ENCODE measurements at regions not wholly inside any gene's neighbourhood (a gene's known extent, or its start where the extent isn't known, plus 50 kb on each side); places are given as distances from the start of the nearest gene placed in this dataset.

DNA sequence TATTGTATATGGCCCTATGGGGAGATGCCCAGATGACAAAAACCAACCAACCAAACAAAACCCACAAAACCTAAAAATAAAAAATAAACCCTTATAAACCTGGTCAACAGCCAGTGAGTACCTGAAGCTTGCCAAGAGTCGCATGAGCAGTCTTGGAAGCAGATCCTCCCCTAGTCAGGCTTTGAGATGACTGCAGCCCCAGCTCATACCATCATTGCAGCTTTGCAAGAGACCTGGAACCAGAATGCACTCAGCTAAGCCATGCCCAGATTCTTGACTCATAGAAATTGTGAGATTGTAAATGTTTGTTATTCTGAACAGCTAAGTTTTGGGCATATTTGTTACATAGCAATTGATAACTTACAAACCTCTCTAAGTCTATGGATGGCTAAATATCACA, 326.8 kb downstream of the HLX start:
- no peak overlapping the region for H3K27ac ChIP-seq (ENCODE audit: control insufficient read depth, insufficient read depth)
- ATAC-seq (no peak), FAIRE-seq (no peak), DNase-seq (ENCODE audit: low read depth, low spot score) (no peak)
- in situ Hi-C loops (cut with MboI), result loop anchor here (5.0 kb wide), 1 partner anchor 334 kb away; no protein-coding TSS in a partner anchor
- WGBS (ENCODE audit: insufficient coverage, insufficient replicate concordance, low lambda C conversion rate, missing lambda C conversion rate), result 73% methylated on average over 1 of the region's 1 CpG
- no peaks in the 10 kb centered on the region for H3K36me3 ChIP-seq (ENCODE audit: control insufficient read depth in 2 of 2, insufficient read depth in 2 of 2, low read length in 1 of 2)
- no peaks in the 10 kb centered on the region for H3K79me2 ChIP-seq (ENCODE audit: control insufficient read depth, insufficient read depth, low read length)
- H2AFZ ChIP-seq (ENCODE audit: control insufficient read depth, low read depth, low read length), result no peak overlapping the region
- no peak overlapping the region for H3K9ac ChIP-seq (ENCODE audit: control insufficient read depth, insufficient read depth, low read length)
- no peaks in the 10 kb centered on the region for H4K20me1 ChIP-seq (ENCODE audit: control insufficient read depth, insufficient read depth)
- RAD21 ChIA-PET (ENCODE audit: unreplicated experiment), result interaction anchor here (2.0 kb wide), 1 partner anchor 298 kb away, joined by 6 read pairs; no protein-coding TSS in a partner anchor
- CTCF ChIA-PET, result interaction anchor here (0.9 to 9.0 kb wide), 5 partner anchors 18 to 395 kb away, joined by 3 to 150 read pairs (median 4); partner anchors contain the start of gene HLX
- no TSS peak for BruUV-seq (replicated peaks)
- no peak overlapping the region for H3K4me2 ChIP-seq (ENCODE audit: control insufficient read depth, insufficient read depth)
- intact Hi-C loops (cut with micrococcal nuclease; ENCODE audit: unreplicated experiment), result no loop called here
- no peaks in the 10 kb centered on the region for H3K9me3 ChIP-seq (replicated peaks; ENCODE audit: control insufficient read depth, insufficient read depth, low read length)
- SMC1A ChIA-PET (ENCODE audit: uncharacterized antibody, unreplicated experiment), result interaction anchor here (0.7 to 7.6 kb wide), 5 partner anchors 23 to 330 kb away, joined by 3 to 94 read pairs (median 4); partner anchors contain the start of gene HLX
- H3K27me3 ChIP-seq (replicated peaks in 1 of 2; ENCODE audit: control insufficient read depth in 2 of 2, insufficient read depth in 2 of 2, low read length in 1 of 2), result no peaks in the 10 kb centered on the region
- POLR2A ChIA-PET, result no interaction called here
- no peak overlapping the region for H3K4me3 ChIP-seq
- no peaks in the 10 kb centered on the region for H3K4me1 ChIP-seq (ENCODE audit: control insufficient read depth, insufficient read depth, low read length)
- TF ChIP-seq HDGF (IDR thresholded peaks at IDR 0.05), result no peak
- no peak for TF ChIP-seq ZBED1 (IDR thresholded peaks at IDR 0.05; ENCODE audit: borderline replicate concordance)
- no peak for TF ChIP-seq POLR2AphosphoS5 (IDR thresholded peaks at IDR 0.05; ENCODE audit: low read length)
- TF ChIP-seq MEF2B (IDR thresholded peaks at IDR 0.05; ENCODE audit: partially characterized antibody, poor library complexity, severe bottlenecking), result no peak
- TF ChIP-seq, protein P1, sequence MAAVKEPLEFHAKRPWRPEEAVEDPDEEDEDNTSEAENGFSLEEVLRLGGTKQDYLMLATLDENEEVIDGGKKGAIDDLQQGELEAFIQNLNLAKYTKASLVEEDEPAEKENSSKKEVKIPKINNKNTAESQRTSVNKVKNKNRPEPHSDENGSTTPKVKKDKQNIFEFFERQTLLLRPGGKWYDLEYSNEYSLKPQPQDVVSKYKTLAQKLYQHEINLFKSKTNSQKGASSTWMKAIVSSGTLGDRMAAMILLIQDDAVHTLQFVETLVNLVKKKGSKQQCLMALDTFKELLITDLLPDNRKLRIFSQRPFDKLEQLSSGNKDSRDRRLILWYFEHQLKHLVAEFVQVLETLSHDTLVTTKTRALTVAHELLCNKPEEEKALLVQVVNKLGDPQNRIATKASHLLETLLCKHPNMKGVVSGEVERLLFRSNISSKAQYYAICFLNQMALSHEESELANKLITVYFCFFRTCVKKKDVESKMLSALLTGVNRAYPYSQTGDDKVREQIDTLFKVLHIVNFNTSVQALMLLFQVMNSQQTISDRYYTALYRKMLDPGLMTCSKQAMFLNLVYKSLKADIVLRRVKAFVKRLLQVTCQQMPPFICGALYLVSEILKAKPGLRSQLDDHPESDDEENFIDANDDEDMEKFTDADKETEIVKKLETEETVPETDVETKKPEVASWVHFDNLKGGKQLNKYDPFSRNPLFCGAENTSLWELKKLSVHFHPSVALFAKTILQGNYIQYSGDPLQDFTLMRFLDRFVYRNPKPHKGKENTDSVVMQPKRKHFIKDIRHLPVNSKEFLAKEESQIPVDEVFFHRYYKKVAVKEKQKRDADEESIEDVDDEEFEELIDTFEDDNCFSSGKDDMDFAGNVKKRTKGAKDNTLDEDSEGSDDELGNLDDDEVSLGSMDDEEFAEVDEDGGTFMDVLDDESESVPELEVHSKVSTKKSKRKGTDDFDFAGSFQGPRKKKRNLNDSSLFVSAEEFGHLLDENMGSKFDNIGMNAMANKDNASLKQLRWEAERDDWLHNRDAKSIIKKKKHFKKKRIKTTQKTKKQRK (IDR thresholded peaks at IDR 0.05; ENCODE audit: low read depth, low read length), result no peak
- TF ChIP-seq RFX5 (IDR thresholded peaks at IDR 0.05; ENCODE audit: low read depth, low read length), result no peak
- TF ChIP-seq, protein P2, sequence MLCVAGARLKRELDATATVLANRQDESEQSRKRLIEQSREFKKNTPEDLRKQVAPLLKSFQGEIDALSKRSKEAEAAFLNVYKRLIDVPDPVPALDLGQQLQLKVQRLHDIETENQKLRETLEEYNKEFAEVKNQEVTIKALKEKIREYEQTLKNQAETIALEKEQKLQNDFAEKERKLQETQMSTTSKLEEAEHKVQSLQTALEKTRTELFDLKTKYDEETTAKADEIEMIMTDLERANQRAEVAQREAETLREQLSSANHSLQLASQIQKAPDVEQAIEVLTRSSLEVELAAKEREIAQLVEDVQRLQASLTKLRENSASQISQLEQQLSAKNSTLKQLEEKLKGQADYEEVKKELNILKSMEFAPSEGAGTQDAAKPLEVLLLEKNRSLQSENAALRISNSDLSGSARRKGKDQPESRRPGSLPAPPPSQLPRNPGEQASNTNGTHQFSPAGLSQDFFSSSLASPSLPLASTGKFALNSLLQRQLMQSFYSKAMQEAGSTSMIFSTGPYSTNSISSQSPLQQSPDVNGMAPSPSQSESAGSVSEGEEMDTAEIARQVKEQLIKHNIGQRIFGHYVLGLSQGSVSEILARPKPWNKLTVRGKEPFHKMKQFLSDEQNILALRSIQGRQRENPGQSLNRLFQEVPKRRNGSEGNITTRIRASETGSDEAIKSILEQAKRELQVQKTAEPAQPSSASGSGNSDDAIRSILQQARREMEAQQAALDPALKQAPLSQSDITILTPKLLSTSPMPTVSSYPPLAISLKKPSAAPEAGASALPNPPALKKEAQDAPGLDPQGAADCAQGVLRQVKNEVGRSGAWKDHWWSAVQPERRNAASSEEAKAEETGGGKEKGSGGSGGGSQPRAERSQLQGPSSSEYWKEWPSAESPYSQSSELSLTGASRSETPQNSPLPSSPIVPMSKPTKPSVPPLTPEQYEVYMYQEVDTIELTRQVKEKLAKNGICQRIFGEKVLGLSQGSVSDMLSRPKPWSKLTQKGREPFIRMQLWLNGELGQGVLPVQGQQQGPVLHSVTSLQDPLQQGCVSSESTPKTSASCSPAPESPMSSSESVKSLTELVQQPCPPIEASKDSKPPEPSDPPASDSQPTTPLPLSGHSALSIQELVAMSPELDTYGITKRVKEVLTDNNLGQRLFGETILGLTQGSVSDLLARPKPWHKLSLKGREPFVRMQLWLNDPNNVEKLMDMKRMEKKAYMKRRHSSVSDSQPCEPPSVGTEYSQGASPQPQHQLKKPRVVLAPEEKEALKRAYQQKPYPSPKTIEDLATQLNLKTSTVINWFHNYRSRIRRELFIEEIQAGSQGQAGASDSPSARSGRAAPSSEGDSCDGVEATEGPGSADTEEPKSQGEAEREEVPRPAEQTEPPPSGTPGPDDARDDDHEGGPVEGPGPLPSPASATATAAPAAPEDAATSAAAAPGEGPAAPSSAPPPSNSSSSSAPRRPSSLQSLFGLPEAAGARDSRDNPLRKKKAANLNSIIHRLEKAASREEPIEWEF (IDR thresholded peaks at IDR 0.05; ENCODE audit: insufficient replicate concordance, low read depth, low read length), result no peak
- no peak for TF ChIP-seq SMARCA5 (IDR thresholded peaks at IDR 0.05)
- TF ChIP-seq, protein P3, sequence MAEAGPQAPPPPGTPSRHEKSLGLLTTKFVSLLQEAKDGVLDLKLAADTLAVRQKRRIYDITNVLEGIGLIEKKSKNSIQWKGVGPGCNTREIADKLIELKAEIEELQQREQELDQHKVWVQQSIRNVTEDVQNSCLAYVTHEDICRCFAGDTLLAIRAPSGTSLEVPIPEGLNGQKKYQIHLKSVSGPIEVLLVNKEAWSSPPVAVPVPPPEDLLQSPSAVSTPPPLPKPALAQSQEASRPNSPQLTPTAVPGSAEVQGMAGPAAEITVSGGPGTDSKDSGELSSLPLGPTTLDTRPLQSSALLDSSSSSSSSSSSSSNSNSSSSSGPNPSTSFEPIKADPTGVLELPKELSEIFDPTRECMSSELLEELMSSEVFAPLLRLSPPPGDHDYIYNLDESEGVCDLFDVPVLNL (IDR thresholded peaks at IDR 0.05; ENCODE audit: low read depth, low read length), result no peak
- no peak for TF ChIP-seq PML (IDR thresholded peaks at IDR 0.05; ENCODE audit: low read length)
- TF ChIP-seq, protein P4, sequence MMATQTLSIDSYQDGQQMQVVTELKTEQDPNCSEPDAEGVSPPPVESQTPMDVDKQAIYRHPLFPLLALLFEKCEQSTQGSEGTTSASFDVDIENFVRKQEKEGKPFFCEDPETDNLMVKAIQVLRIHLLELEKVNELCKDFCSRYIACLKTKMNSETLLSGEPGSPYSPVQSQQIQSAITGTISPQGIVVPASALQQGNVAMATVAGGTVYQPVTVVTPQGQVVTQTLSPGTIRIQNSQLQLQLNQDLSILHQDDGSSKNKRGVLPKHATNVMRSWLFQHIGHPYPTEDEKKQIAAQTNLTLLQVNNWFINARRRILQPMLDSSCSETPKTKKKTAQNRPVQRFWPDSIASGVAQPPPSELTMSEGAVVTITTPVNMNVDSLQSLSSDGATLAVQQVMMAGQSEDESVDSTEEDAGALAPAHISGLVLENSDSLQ (IDR thresholded peaks at IDR 0.05), result no peak
- no peak for TF ChIP-seq TAF1 (IDR thresholded peaks at IDR 0.05; ENCODE audit: borderline replicate concordance, low read depth, low read length)
